Stimulated activated CD8-positive, alpha-beta memory T cell treated with anti-CD3 and anti-CD28 coated beads, Interleukin-15, amount 100 ng/mL, for 4 hours (primary cell): ENCODE measurements at regions not wholly inside any gene's neighbourhood (a gene's known extent, or its start where the extent isn't known, plus 50 kb on each side); places are given as distances from the start of the nearest gene placed in this dataset.

Experiments
- DNase-seq, 2 donors: peaks; one replicate each; pipeline ENCODE4 v3.0.0-alpha.2; 2020; ENCODE audit warnings: low read depth in 2 of 2

- no peak for DNase-seq
Measured at GRCh38 chr9:110058304-110058953, 149.5 kb downstream of the C9orf152 start.

GRCh38 chr9:110059461-110059860 lies 148.5 kb downstream of the C9orf152 start:
- no peak for DNase-seq

GRCh38 chr9:110064803-110065202 lies 143.2 kb downstream of the C9orf152 start:
- DNase-seq = no peak

- DNase-seq = no peak
Measured at GRCh38 chr9:110065532-110065931, 142.4 kb downstream of the C9orf152 start.

GRCh38 chr9:110066929-110067716 lies 140.8 kb downstream of the C9orf152 start:
- no peak for DNase-seq

- DNase-seq = no peak
Measured at GRCh38 chr9:110068212-110068611, 139.7 kb downstream of the C9orf152 start.

GRCh38 chr9:110069326-110070248 lies 138.4 kb downstream of the C9orf152 start:
- no peak for DNase-seq

GRCh38 chr9:110072597-110073355 lies 135.2 kb downstream of the C9orf152 start:
- DNase-seq = no peak

- no peak for DNase-seq
Measured at GRCh38 chr9:110073356-110073905, 134.5 kb downstream of the C9orf152 start.

GRCh38 chr9:110076894-110077725 lies 130.8 kb downstream of the C9orf152 start:
- DNase-seq = no peak

- DNase-seq = no peak
Measured at GRCh38 chr9:110077925-110078324, 130.0 kb downstream of the C9orf152 start.

GRCh38 chr9:110078604-110079003 lies 129.4 kb downstream of the C9orf152 start:
- DNase-seq = no peak

GRCh38 chr9:110081395-110081794 lies 126.6 kb downstream of the C9orf152 start:
- no peak for DNase-seq

- no peak for DNase-seq
Measured at GRCh38 chr9:110083866-110084265, 124.1 kb downstream of the C9orf152 start.

GRCh38 chr9:110086537-110086936 lies 121.4 kb downstream of the C9orf152 start:
- DNase-seq = no peak

GRCh38 chr9:110087605-110088004 lies 120.4 kb downstream of the C9orf152 start:
- DNase-seq = no peak

GRCh38 chr9:110088099-110088498 lies 119.9 kb downstream of the C9orf152 start:
- DNase-seq = no peak

GRCh38 chr9:110089681-110090370 lies 118.1 kb downstream of the C9orf152 start:
- no peak for DNase-seq

GRCh38 chr9:110092792-110093191 lies 115.2 kb downstream of the C9orf152 start:
- DNase-seq = no peak

- no peak for DNase-seq
Measured at GRCh38 chr9:110093417-110093816, 114.5 kb downstream of the C9orf152 start.
